ENCODE measurements at regions not wholly inside any gene's neighbourhood (a gene's known extent, or its start where the extent isn't known, plus 50 kb on each side); places are given as distances from the start of the nearest gene placed in this dataset.

DNA sequence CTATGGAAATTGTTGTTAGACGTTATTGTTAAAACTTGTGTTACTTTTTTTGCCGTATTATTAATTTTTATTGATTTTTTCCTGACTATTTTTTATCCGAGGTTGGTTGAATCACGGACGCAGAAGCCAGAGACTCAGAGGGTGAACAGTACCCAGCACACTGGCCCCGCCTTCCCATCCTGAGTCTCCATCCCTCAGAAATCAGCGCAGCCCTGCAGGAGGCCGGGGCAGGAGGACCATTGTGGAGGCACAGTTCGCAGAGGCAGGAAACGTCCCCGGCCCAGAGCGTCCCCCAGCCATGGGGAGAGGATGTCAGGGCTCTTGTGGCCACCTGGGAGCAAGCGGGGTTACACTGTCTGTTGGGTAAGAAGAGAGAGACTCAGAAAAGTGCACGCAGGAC, 843.0 kb downstream of the BRD1 start:
- DNase-seq (ENCODE audit: low spot score): no peak
- ATAC-seq (ENCODE audit: low FRiP score): no peak
- TF ChIP-seq CTCF (IDR thresholded peaks at IDR 0.05): no peak

- no peak for DNase-seq (ENCODE audit: low spot score)
- TF ChIP-seq CTCF (IDR thresholded peaks at IDR 0.05): no peak
- no peak for ATAC-seq (ENCODE audit: low FRiP score)
Observed at GRCh38 chr22:48982321-48982905, 845.3 kb downstream of the BRD1 start.

DNA sequence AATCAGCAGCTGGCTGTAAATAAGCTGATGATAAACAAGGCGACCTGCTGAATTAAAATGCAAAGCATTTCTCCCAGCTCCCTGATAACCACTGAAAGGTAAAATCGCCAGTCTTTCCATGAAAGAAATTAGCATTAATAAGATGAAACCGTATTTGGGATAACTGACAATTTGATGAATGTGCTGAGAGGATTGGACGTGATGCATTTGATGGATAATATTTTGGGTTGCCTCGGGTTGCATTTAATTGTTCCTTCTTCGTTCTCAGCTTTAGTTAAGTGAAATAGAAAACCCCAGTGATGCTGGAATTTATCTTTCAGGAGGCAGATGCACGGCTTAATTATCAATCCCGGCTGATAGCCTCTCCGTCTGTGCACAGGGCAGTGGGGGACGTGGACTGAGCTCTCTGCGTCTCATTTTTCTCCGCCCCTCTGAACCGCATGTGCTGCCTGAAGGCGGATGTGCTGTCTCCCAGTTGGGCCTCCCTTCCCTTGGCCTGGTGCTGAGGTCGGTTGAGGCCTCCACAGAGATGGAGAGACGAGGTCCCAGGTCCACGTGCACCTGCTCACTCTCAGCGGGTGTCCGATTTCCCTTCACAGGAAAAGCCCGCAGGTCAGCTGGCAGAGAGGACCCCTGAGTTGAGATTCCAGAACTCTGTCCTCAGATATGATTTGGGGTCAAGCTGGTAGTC, 846.2 kb downstream of the BRD1 start:
- no peak for TF ChIP-seq CTCF (IDR thresholded peaks at IDR 0.05)
- ATAC-seq (ENCODE audit: low FRiP score): no peak

DNA sequence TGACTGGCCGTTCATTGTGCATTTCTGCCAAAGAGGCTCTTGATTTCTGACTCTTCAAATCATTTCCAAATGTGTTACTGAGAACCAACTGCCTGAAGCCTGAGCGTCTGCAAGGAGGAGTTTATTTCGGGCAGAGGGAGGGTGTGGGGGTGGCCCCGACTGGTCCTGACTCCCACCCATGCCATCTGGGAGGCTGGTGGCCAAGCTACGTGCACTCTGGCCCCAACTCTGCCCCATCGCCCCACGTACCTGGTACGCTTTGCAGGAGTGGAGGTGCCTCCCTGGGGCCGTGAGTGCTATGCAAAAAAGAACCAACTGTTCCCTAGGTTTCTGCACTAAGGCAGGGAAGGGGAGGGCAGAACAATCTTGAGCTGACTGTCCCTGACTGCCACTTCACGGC, 846.8 kb downstream of the BRD1 start:
- DNase-seq (ENCODE audit: low spot score) (no peak), ATAC-seq (ENCODE audit: low FRiP score) (no peak)
- TF ChIP-seq CTCF (IDR thresholded peaks at IDR 0.05): no peak

More for the DNA sequence above, 846.2 kb downstream of the BRD1 start:
- DNase-seq (ENCODE audit: low spot score): no peak

DNA sequence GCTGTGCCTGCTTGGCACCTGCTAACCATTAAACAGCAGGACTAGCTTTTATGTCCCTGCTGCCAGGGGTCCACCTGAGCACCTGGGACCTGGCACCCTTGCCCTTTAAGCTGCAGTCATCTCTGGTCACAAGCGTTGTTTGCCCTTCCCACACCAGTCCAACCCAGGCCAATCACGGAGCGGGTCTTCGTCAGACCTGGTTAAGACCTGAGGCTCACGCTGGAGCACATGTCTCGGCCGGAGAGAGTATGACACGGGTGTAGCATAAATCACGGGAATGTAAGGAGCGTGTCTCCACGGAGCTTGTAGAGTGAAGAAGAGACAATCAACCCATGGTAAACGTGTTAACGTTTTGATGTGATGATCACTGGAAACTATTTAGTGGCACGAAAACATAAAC, 847.3 kb downstream of the BRD1 start:
- no peak for DNase-seq (ENCODE audit: low spot score)
- ATAC-seq (ENCODE audit: low FRiP score): no peak
- no peak for TF ChIP-seq CTCF (IDR thresholded peaks at IDR 0.05)

GRCh38 chr22:48979482-48979881, 848.2 kb downstream of the BRD1 start:
- ATAC-seq (ENCODE audit: low FRiP score) (no peak), DNase-seq (ENCODE audit: low spot score) (no peak)
- no peak for TF ChIP-seq CTCF (IDR thresholded peaks at IDR 0.05)

All from omental fat pad (tissue), 3 donors.